GM23338 (cell line): ENCODE measurements at regions not wholly inside any gene's neighbourhood (a gene's known extent, or its start where the extent isn't known, plus 50 kb on each side); places are given as distances from the start of the nearest gene placed in this dataset.

Experiments
- ATAC-seq: fragments of 200-7000 bp; cut with Tn5 transposase; 3 replicates; pipeline ENCODE4 v1.9.1; 2020
- DNase-seq: peaks from one replicate; pipeline ENCODE4 v3.0.0-alpha.2; 2015; ENCODE audit warnings: low spot score
- H2AFZ ChIP-seq: fragments of 200-600 bp; sonication (generic); 2 replicates; pipeline ENCODE4 v1.8.0; 2016; ENCODE audit warnings: antibody characterized with exemption, mild to moderate bottlenecking, moderate library complexity
- H3F3A ChIP-seq: fragments of 200-600 bp; sonication (generic); replicated peaks from 2 replicates; pipeline ENCODE4 v1.8.0; 2017; ENCODE audit warnings: antibody characterized with exemption, mixed run types, low read depth
- H3K27ac ChIP-seq: fragments of 200-600 bp; sonication (generic); 2 replicates; pipeline ENCODE4 v1.6.1; 2016; ENCODE audit warnings: low read depth
- H3K27me3 ChIP-seq: fragments of 200-600 bp; sonication (generic); 2 replicates; pipeline ENCODE4 v1.8.0; 2016; ENCODE audit warnings: mild to moderate bottlenecking, mixed run types, moderate library complexity; ENCODE audit not compliant: insufficient read depth
- H3K36me3 ChIP-seq: fragments of 200-600 bp; sonication (generic); 2 replicates; pipeline ENCODE4 v1.8.0; 2016; ENCODE audit warnings: mild to moderate bottlenecking; ENCODE audit not compliant: insufficient read depth
- H3K4me1 ChIP-seq: fragments of 200-600 bp; sonication (generic); 2 replicates; pipeline ENCODE4 v1.8.0; 2016; ENCODE audit warnings: mild to moderate bottlenecking, moderate library complexity; ENCODE audit not compliant: insufficient read depth
- H3K4me2 ChIP-seq: fragments of 200-600 bp; sonication (generic); 2 replicates; pipeline ENCODE4 v1.7.1; 2017; ENCODE audit warnings: mixed run types
- H3K4me3 ChIP-seq: fragments of 200-600 bp; sonication (generic); 2 replicates; pipeline ENCODE4 v1.6.1; 2016; ENCODE audit warnings: mixed run types
- H3K79me2 ChIP-seq: fragments of 200-600 bp; sonication (generic); replicated peaks from 2 replicates; pipeline ENCODE4 v1.8.0; 2017; ENCODE audit warnings: mild to moderate bottlenecking; ENCODE audit not compliant: insufficient read depth
- H3K9me2 ChIP-seq: fragments of 200-600 bp; sonication (generic); 2 replicates; pipeline ENCODE4 v1.8.0; 2017; ENCODE audit not compliant: insufficient read depth
- H4K20me1 ChIP-seq: fragments of 200-600 bp; sonication (generic); replicated peaks from 2 replicates; pipeline ENCODE4 v1.8.0; 2017; ENCODE audit warnings: mild to moderate bottlenecking; ENCODE audit not compliant: insufficient read depth
- H3K27ac Mint-ChIP-seq: 2 replicates; pipeline ENCODE4 v1.8.0; 2020; ENCODE audit warnings: inconsistent platforms, mild to moderate bottlenecking, moderate library complexity, mixed read lengths
- H3K27me3 Mint-ChIP-seq: 3 replicates; pipeline ENCODE4 v1.8.0; 2022; ENCODE audit warnings: low read depth, mild to moderate bottlenecking, moderate library complexity, mixed read lengths, inconsistent platforms; ENCODE audit not compliant: insufficient read depth, poor library complexity
- H3K36me3 Mint-ChIP-seq: 3 replicates; pipeline ENCODE4 v1.8.0; 2021; ENCODE audit warnings: low read depth, mild to moderate bottlenecking, inconsistent platforms, moderate library complexity, mixed read lengths
- H3K4me1 Mint-ChIP-seq: 3 replicates; pipeline ENCODE4 v1.8.0; 2020; ENCODE audit warnings: mild to moderate bottlenecking, inconsistent platforms, mixed read lengths
- H3K4me3 Mint-ChIP-seq: 3 replicates; pipeline ENCODE4 v1.8.0; 2021; ENCODE audit warnings: moderate library complexity, mild to moderate bottlenecking, inconsistent platforms, mixed read lengths
- H3K9me3 Mint-ChIP-seq: 3 replicates; pipeline ENCODE4 v1.8.0; 2020; ENCODE audit warnings: moderate library complexity, mild to moderate bottlenecking, inconsistent platforms, mixed read lengths
- CREB1 ChIP-seq: fragments of 250-450 bp; sonication (Bioruptor Pico); IDR thresholded peaks from 2 replicates; pipeline ENCODE4 v1.5.0; 2020; ENCODE audit warnings: low read depth, mild to moderate bottlenecking, moderate library complexity
- CTCF ChIP-seq, 2 experiments: fragments of 200-600 bp in 1 of 2; sonication (generic) in 1 of 2; conservative IDR thresholded peaks; 2 replicates each; pipeline versions ENCODE4 v1.5.1 to v1.6.1; 2016 to 2017; ENCODE audit warnings: antibody characterized with exemption in 2 of 2, low read depth in 2 of 2, mild to moderate bottlenecking in 2 of 2, moderate library complexity in 1 of 2
- JUNB ChIP-seq: IDR thresholded peaks from one replicate; pipeline ENCODE4 v1.6.1; 2016; ENCODE audit warnings: antibody characterized with exemption; ENCODE audit not compliant: unreplicated experiment
- POLR2AphosphoS5 ChIP-seq: IDR thresholded peaks from 2 replicates; pipeline ENCODE4 v1.6.1; 2016; ENCODE audit warnings: antibody characterized with exemption, low read depth
- REST ChIP-seq: IDR thresholded peaks from one replicate; pipeline ENCODE4 v1.6.1; 2018; ENCODE audit warnings: antibody characterized with exemption; ENCODE audit not compliant: unreplicated experiment
- STAT1 ChIP-seq: IDR thresholded peaks from one replicate; pipeline ENCODE4 v1.6.1; 2016; ENCODE audit warnings: antibody characterized with exemption; ENCODE audit not compliant: unreplicated experiment
- ZNF114 ChIP-seq: fragments of 250-450 bp; sonication (Bioruptor Pico); IDR thresholded peaks from 2 replicates; pipeline ENCODE4 v1.5.0; 2020; ENCODE audit warnings: mild to moderate bottlenecking, moderate library complexity
- ZNF331 ChIP-seq: fragments of 250-450 bp; sonication (Bioruptor Pico); IDR thresholded peaks from 2 replicates; pipeline ENCODE4 v1.5.0; 2020; ENCODE audit warnings: low read depth, mild to moderate bottlenecking, moderate library complexity
- ZNF462 ChIP-seq: fragments of 250-450 bp; sonication (Bioruptor Pico); IDR thresholded peaks from 2 replicates; pipeline ENCODE4 v1.5.0; 2020; ENCODE audit warnings: mild to moderate bottlenecking, moderate library complexity

- TF ChIP-seq REST = no peak
- TF ChIP-seq POLR2AphosphoS5 = no peak
- no peak for TF ChIP-seq CREB1
- no peak for TF ChIP-seq JUNB
Observed at GRCh38 chr7:17672783-17673182, 267.5 kb downstream of the SNX13 start (continued).

- no peak overlapping the region for H3K27ac ChIP-seq
- H2AFZ ChIP-seq = no peak overlapping the region
- Mint-ChIP-seq H3K4me1 (no peaks in the 10 kb centered on the region), H3K27ac (no peak overlapping the region), H3K27me3 (no peaks in the 10 kb centered on the region), H3K9me3 (no peaks in the 10 kb centered on the region), H3K36me3 (no peaks in the 10 kb centered on the region), H3K4me3 (no peak overlapping the region)
- H4K20me1 ChIP-seq = no peaks in the 10 kb centered on the region
- H3K9me2 ChIP-seq = peaks cover 13% of the 10 kb centered on the region
- no peaks in the 10 kb centered on the region for H3K36me3 ChIP-seq
- no peak for ATAC-seq
- no peak overlapping the region for H3K4me2 ChIP-seq
- no peaks in the 10 kb centered on the region for H3K27me3 ChIP-seq
- no peaks in the 10 kb centered on the region for H3K79me2 ChIP-seq
- no peak overlapping the region for H3K4me3 ChIP-seq
- DNase-seq = no peak
- no peaks in the 10 kb centered on the region for H3F3A ChIP-seq
- peaks cover under 1% of the 10 kb centered on the region; the same call in 1 of the 2 replicates for H3K4me1 ChIP-seq
- TF ChIP-seq POLR2AphosphoS5 (no peak), ZNF462 (no peak), ZNF331 (CRISPR knock-in tag) (no peak), ZNF114 (CRISPR knock-in tag) (no peak), CTCF (conservative IDR thresholded peaks at IDR 0.05; ENCODE audit: low read depth in 2 of 2) (no peak), REST (no peak), JUNB (no peak), STAT1 (no peak)
Observed at GRCh38 chr7:17674166-17674942, 265.9 kb downstream of the SNX13 start.
